RCC 7860 (cell line): ENCODE measurements at regions not wholly inside any gene's neighbourhood (a gene's known extent, or its start where the extent isn't known, plus 50 kb on each side); places are given as distances from the start of the nearest gene placed in this dataset.

Source experiments
- DNase-seq: peaks from one replicate; pipeline ENCODE4 v3.0.0-alpha.2; 2015; ENCODE audit warnings: low spot score
- FAIRE-seq: peaks from 2 replicates; lab custom pipeline; 2012; peaks lifted over from hg19 to GRCh38; lab: Jason Lieb, UNC

GRCh38 chr2:21658907-21659477, 535.2 kb downstream of the TDRD15 start:
- FAIRE-seq: no peak

GRCh38 chr2:21664083-21664482, 540.3 kb downstream of the TDRD15 start:
- FAIRE-seq (no peak), DNase-seq (no peak)

More at GRCh38 chr2:21658907-21659477, 535.2 kb downstream of the TDRD15 start:
- no peak for DNase-seq

GRCh38 chr2:21667638-21668037, 543.9 kb downstream of the TDRD15 start:
- DNase-seq (no peak), FAIRE-seq (no peak)

- FAIRE-seq (no peak), DNase-seq (no peak)
Measured at GRCh38 chr2:21668078-21668710, 544.4 kb downstream of the TDRD15 start.

- DNase-seq (no peak), FAIRE-seq (no peak)
Measured at GRCh38 chr2:21676041-21676440, 552.3 kb downstream of the TDRD15 start.

GRCh38 chr2:21676676-21677075, 552.9 kb downstream of the TDRD15 start:
- DNase-seq (no peak), FAIRE-seq (no peak)

- DNase-seq: no peak
- FAIRE-seq: no peak
Measured at GRCh38 chr2:21683838-21684237, 560.1 kb downstream of the TDRD15 start.

- DNase-seq (no peak), FAIRE-seq (no peak)
Measured at GRCh38 chr2:21687589-21687988, 563.8 kb downstream of the TDRD15 start.

GRCh38 chr2:21690005-21690404, 566.2 kb downstream of the TDRD15 start:
- FAIRE-seq (no peak), DNase-seq (no peak)

- no peak for DNase-seq
- no peak for FAIRE-seq
Measured at GRCh38 chr2:21693081-21693480, 569.3 kb downstream of the TDRD15 start.

GRCh38 chr2:21694079-21694878, 570.5 kb downstream of the TDRD15 start:
- FAIRE-seq (no peak), DNase-seq (no peak)

- FAIRE-seq (no peak), DNase-seq (no peak)
Measured at GRCh38 chr2:21696900-21697299, 573.1 kb downstream of the TDRD15 start.

GRCh38 chr2:21700644-21701043, 576.9 kb downstream of the TDRD15 start:
- FAIRE-seq: no peak
- DNase-seq: no peak

- FAIRE-seq (no peak), DNase-seq (no peak)
Measured at GRCh38 chr2:21710031-21710430, 586.3 kb downstream of the TDRD15 start.

GRCh38 chr2:21710496-21710895, 586.7 kb downstream of the TDRD15 start:
- DNase-seq (no peak), FAIRE-seq (no peak)

GRCh38 chr2:21715887-21716286, 592.1 kb downstream of the TDRD15 start:
- DNase-seq (no peak), FAIRE-seq (no peak)

GRCh38 chr2:21727101-21727500, 603.3 kb downstream of the TDRD15 start:
- FAIRE-seq (no peak), DNase-seq (no peak)

- no peak for DNase-seq
- FAIRE-seq: no peak
Measured at GRCh38 chr2:21728133-21728532, 604.4 kb downstream of the TDRD15 start.

- no peak for DNase-seq
- no peak for FAIRE-seq
Measured at GRCh38 chr2:21730141-21730540, 606.4 kb downstream of the TDRD15 start.

- FAIRE-seq: no peak
- no peak for DNase-seq
Measured at GRCh38 chr2:21740484-21740883, 616.7 kb downstream of the TDRD15 start.

GRCh38 chr2:21746499-21746898, 622.7 kb downstream of the TDRD15 start:
- DNase-seq (no peak), FAIRE-seq (no peak)

GRCh38 chr2:21748501-21748900, 624.7 kb downstream of the TDRD15 start:
- no peak for DNase-seq
- no peak for FAIRE-seq
